ENCODE measurements at regions not wholly inside any gene's neighbourhood (a gene's known extent, or its start where the extent isn't known, plus 50 kb on each side); places are given as distances from the start of the nearest gene placed in this dataset.

DNA sequence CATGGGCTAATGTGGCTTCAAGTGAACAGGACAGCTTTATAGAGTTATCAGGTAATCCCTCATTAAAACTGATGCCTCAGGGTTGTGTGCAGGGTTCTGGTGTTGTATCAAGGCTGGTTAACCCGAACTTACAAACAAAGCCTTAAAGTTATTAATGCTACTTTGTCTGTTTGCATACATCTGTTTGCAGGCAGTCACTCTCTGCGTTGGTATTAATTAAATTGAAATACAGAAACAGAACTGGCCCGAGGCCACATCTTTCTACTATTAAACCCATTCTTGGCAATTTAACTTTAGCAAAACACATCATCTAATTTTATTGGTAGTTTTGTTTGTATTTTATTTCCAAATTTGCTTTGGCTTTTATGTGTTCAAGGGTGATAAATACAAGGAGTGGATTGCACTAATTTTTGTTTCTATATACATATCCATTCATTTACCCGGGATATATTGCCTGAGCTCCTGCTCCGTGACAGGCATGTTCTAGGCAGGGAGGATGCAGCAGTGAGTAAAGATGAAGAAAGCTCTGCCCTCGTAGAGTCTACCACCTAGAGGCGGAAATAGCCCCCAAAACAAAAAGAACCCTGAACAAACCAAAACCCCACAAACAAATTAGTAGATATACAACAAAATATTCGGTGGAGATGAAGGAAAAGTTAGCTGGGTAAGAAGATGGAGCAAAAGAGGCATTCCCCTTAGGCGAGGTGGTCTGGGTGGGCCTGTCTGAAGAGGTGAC is 164.2 kb downstream of the MACROH2A1 start:
- TF ChIP-seq, protein P1, sequence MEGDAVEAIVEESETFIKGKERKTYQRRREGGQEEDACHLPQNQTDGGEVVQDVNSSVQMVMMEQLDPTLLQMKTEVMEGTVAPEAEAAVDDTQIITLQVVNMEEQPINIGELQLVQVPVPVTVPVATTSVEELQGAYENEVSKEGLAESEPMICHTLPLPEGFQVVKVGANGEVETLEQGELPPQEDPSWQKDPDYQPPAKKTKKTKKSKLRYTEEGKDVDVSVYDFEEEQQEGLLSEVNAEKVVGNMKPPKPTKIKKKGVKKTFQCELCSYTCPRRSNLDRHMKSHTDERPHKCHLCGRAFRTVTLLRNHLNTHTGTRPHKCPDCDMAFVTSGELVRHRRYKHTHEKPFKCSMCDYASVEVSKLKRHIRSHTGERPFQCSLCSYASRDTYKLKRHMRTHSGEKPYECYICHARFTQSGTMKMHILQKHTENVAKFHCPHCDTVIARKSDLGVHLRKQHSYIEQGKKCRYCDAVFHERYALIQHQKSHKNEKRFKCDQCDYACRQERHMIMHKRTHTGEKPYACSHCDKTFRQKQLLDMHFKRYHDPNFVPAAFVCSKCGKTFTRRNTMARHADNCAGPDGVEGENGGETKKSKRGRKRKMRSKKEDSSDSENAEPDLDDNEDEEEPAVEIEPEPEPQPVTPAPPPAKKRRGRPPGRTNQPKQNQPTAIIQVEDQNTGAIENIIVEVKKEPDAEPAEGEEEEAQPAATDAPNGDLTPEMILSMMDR (optimal IDR thresholded peaks at IDR 0.05 in 1 of 3, IDR thresholded peaks at IDR 0.05 in 1 of 3, conservative IDR thresholded peaks at IDR 0.05 in 1 of 3; ENCODE audit: extremely low read depth in 1 of 3, insufficient read depth in 2 of 3, low read length in 3 of 3) = no peak
- TF ChIP-seq EZH2 (IDR thresholded peaks at IDR 0.05; ENCODE audit: low read length) = no peak
- Histone ChIP-seq H3K4me1 (ENCODE audit: control insufficient read depth, extremely low read depth, insufficient read depth, low read length) (peaks cover 7% of the 10 kb centered on the region), H4K20me1 (ENCODE audit: control insufficient read depth, extremely low read depth, insufficient read depth, low read length) (no peaks in the 10 kb centered on the region), H3K9ac (ENCODE audit: control insufficient read depth, extremely low read depth, insufficient read depth, low read length) (no peak overlapping the region), H3K9me3 (ENCODE audit: control insufficient read depth, low read depth, low read length) (no peaks in the 10 kb centered on the region), H3K4me3 (ENCODE audit: control insufficient read depth in 2 of 3, extremely low read depth in 1 of 3, insufficient read depth in 2 of 3, low read depth in 1 of 3, low read length in 3 of 3) (no peak overlapping the region), H3K9me1 (ENCODE audit: control insufficient read depth, extremely low read depth, insufficient read depth, low read length) (no peaks in the 10 kb centered on the region), H3K4me2 (ENCODE audit: control insufficient read depth, extremely low read depth, insufficient read depth, low read depth, low read length) (no peak overlapping the region), H3K36me3 (ENCODE audit: control insufficient read depth in 2 of 2, extremely low read depth in 1 of 2, insufficient read depth in 2 of 2, low read length in 2 of 2) (no peaks in the 10 kb centered on the region), H2AFZ (ENCODE audit: control insufficient read depth, low read length) (no peak overlapping the region), H3K27me3 (ENCODE audit: control insufficient read depth, extremely low read depth, insufficient read depth, low read length) (no peaks in the 10 kb centered on the region), H3K79me2 (ENCODE audit: control insufficient read depth, insufficient read depth, low read length) (no peaks in the 10 kb centered on the region), H3K27ac (ENCODE audit: control insufficient read depth, insufficient read depth, low read length) (no peak overlapping the region)
- no peak for FAIRE-seq
- DNase-seq (ENCODE audit: low read depth, low spot score) = no peak
- dilution Hi-C loops (cut with MboI; ENCODE audit: extremely low pct_ligation_motif_present, low sequenced_read_pairs) = no loop called here

DNA sequence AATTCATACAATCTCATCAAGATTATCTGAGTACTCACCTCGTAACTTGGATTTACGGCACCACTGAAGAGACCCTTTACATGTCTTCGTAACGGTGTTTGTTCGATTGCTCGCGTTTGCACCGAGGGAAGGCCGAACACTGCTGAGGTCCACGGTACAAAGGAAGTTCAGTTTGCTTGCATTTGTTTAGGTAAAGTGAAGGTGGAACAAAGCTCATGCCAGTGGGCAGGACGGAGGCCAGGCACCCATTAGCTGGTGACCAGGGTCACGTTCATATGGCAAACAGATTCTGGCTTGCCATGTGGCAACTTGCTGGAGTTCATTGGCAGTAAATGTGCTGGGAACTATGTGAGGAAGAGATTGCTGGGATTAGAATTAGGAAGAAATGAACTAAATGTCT is 164.8 kb downstream of the MACROH2A1 start:
- Histone ChIP-seq H3K36me3 (ENCODE audit: control insufficient read depth in 2 of 2, extremely low read depth in 1 of 2, insufficient read depth in 2 of 2, low read length in 2 of 2) (no peaks in the 10 kb centered on the region), H3K4me1 (ENCODE audit: control insufficient read depth, extremely low read depth, insufficient read depth, low read length) (peaks cover 7% of the 10 kb centered on the region)
- FAIRE-seq = no peak

More for the DNA sequence above, 164.8 kb downstream of the MACROH2A1 start:
- no peak for TF ChIP-seq EZH2 (IDR thresholded peaks at IDR 0.05; ENCODE audit: low read length)
- TF ChIP-seq, protein P1 (optimal IDR thresholded peaks at IDR 0.05 in 1 of 3, IDR thresholded peaks at IDR 0.05 in 1 of 3, conservative IDR thresholded peaks at IDR 0.05 in 1 of 3; ENCODE audit: extremely low read depth in 1 of 3, insufficient read depth in 2 of 3, low read length in 3 of 3) = no peak
- dilution Hi-C loops (cut with MboI; ENCODE audit: extremely low pct_ligation_motif_present, low sequenced_read_pairs) = no loop called here
- Histone ChIP-seq H2AFZ (ENCODE audit: control insufficient read depth, low read length) (no peak overlapping the region), H3K9ac (ENCODE audit: control insufficient read depth, extremely low read depth, insufficient read depth, low read length) (no peak overlapping the region), H3K27ac (ENCODE audit: control insufficient read depth, insufficient read depth, low read length) (no peak overlapping the region), H3K4me3 (ENCODE audit: control insufficient read depth in 2 of 3, extremely low read depth in 1 of 3, insufficient read depth in 2 of 3, low read depth in 1 of 3, low read length in 3 of 3) (no peak overlapping the region), H3K4me2 (ENCODE audit: control insufficient read depth, extremely low read depth, insufficient read depth, low read depth, low read length) (no peak overlapping the region), H3K79me2 (ENCODE audit: control insufficient read depth, insufficient read depth, low read length) (no peaks in the 10 kb centered on the region), H3K27me3 (ENCODE audit: control insufficient read depth, extremely low read depth, insufficient read depth, low read length) (no peaks in the 10 kb centered on the region), H4K20me1 (ENCODE audit: control insufficient read depth, extremely low read depth, insufficient read depth, low read length) (no peaks in the 10 kb centered on the region), H3K9me1 (ENCODE audit: control insufficient read depth, extremely low read depth, insufficient read depth, low read length) (no peaks in the 10 kb centered on the region), H3K9me3 (ENCODE audit: control insufficient read depth, low read depth, low read length) (no peaks in the 10 kb centered on the region)
- no peak for DNase-seq (ENCODE audit: low read depth, low spot score)
